ENCODE measurements at regions not wholly inside any gene's neighbourhood (a gene's known extent, or its start where the extent isn't known, plus 50 kb on each side); places are given as distances from the start of the nearest gene placed in this dataset.

GRCh38 chr10:47248386-47249090 lies 51.5 kb upstream of the GDF10 start:
- no peak overlapping the region for H3K4me3 ChIP-seq (ENCODE audit: low read depth, low read length)
- no peak for TF ChIP-seq CTCF (IDR thresholded peaks at IDR 0.05; ENCODE audit: borderline replicate concordance, insufficient read depth, low read depth, low read length)

- no peak for TF ChIP-seq CTCF (IDR thresholded peaks at IDR 0.05; ENCODE audit: borderline replicate concordance, insufficient read depth, low read depth, low read length)
- no peak overlapping the region for H3K4me3 ChIP-seq (ENCODE audit: low read depth, low read length)
Observed at GRCh38 chr10:47249881-47250280, 50.1 kb upstream of the GDF10 start.
